K562 (cell line): ENCODE measurements at regions not wholly inside any gene's neighbourhood (a gene's known extent, or its start where the extent isn't known, plus 50 kb on each side); places are given as distances from the start of the nearest gene placed in this dataset.

Experiments
- ATAC-seq: fragments of 200-7000 bp; cut with Tn5 transposase; 3 replicates; pipeline ENCODE4 v1.9.1; 2020; ENCODE audit warnings: moderate library complexity
- BruUV-seq: library from RNA; stranded (reverse); fragments of 400-500 nt; replicated peaks from 2 replicates; lab custom pipeline; 2021; lab: Mats Ljungman, UMichigan
- CTCF ChIA-PET: fragments of 300-600 bp; formaldehyde crosslinking; extraction: SDS; loops from one replicate; lab custom pipeline; 2021; ENCODE audit warnings: low intra/inter-chr PET ratio; lab: Yijun Ruan, JAX
- POLR2A ChIA-PET: fragments of 300-600, 350-650 bp; sonication (Branson Sonifier 250); formaldehyde crosslinking; extraction: SDS; loops from one replicate; lab custom pipeline; 2021; ENCODE audit warnings: antibody characterized with exemption, inconsistent platforms; lab: Yijun Ruan, JAX
- DNase-seq, 4 experiments: peaks; one replicate each; pipeline versions ENCODE4 v3.0.0 to v3.0.0-alpha.2; 2011 to 2018; ENCODE audit warnings: low spot score in 3 of 4, mixed read lengths in 3 of 4; ENCODE audit errors: extremely low read depth in 1 of 4
- FAIRE-seq: peaks from 2 replicates; lab custom pipeline; 2011; peaks lifted over from hg19 to GRCh38; lab: Jason Lieb, UNC
- H2AFZ ChIP-seq: 2 replicates; pipeline ENCODE4 v1.6.0; 2011; ENCODE audit warnings: low read depth, low read length, control low read depth, inconsistent platforms
- H3K27ac ChIP-seq: fragments of 200-600 bp; 3 replicates; pipeline ENCODE4 v1.8.0; 2011; ENCODE audit warnings: low read depth, mild to moderate bottlenecking, control low read depth, inconsistent platforms, low read length, moderate library complexity, mixed read lengths; ENCODE audit errors: extremely low read depth
- H3K27me3 ChIP-seq, 2 experiments: fragments of 300-600 bp in 1 of 2; 2 replicates in 1 of 2; 3 replicates in 1 of 2; pipeline versions ENCODE4 v1.6.0 to v1.8.0; 2011; ENCODE audit warnings: inconsistent platforms in 2 of 2, low read length in 2 of 2, mild to moderate bottlenecking in 1 of 2, mixed read lengths in 1 of 2, moderate library complexity in 1 of 2; ENCODE audit not compliant: control insufficient read depth in 2 of 2, insufficient read depth in 2 of 2
- H3K36me3 ChIP-seq: fragments of 300-600 bp; 3 replicates; pipeline ENCODE4 v1.8.0; 2011; ENCODE audit warnings: mild to moderate bottlenecking, low read length, inconsistent platforms; ENCODE audit not compliant: control insufficient read depth, insufficient read depth
- H3K4me1 ChIP-seq, 2 experiments: fragments of 200-600 bp in 1 of 2; replicated peaks in 1 of 2; 2 replicates in 1 of 2; 3 replicates in 1 of 2; pipeline versions ENCODE4 v1.5.1 to v1.8.0; 2011; ENCODE audit warnings: inconsistent platforms in 2 of 2, low read length in 2 of 2, mild to moderate bottlenecking in 1 of 2, mixed read lengths in 1 of 2, moderate library complexity in 1 of 2; ENCODE audit not compliant: control insufficient read depth in 2 of 2, insufficient read depth in 2 of 2
- H3K4me2 ChIP-seq: 2 replicates; pipeline ENCODE4 v1.6.1; 2011; ENCODE audit warnings: low read length, control low read depth, inconsistent platforms, mixed read lengths; ENCODE audit not compliant: insufficient read depth
- H3K4me3 ChIP-seq: fragments of 200-600 bp; sonication (generic), shearing (Covaris generic); 2 replicates; pipeline ENCODE4 v1.5.1; 2016; ENCODE audit warnings: control low read depth, inconsistent platforms
- H3K79me2 ChIP-seq: fragments of 200-600 bp; 3 replicates; pipeline ENCODE4 v1.8.0; 2011; ENCODE audit warnings: low read length, inconsistent platforms; ENCODE audit not compliant: control insufficient read depth, insufficient read depth
- H3K9ac ChIP-seq, 2 experiments: 2 replicates each; pipeline versions ENCODE4 v1.6.0 to v1.6.1; 2011; ENCODE audit warnings: low read depth in 2 of 2, low read length in 2 of 2, control low read depth in 1 of 2, inconsistent platforms in 1 of 2, mild to moderate bottlenecking in 1 of 2, mixed read lengths in 1 of 2; ENCODE audit not compliant: insufficient read depth in 1 of 2
- H3K9me1 ChIP-seq: one replicate; pipeline ENCODE4 v1.6.0; 2011; ENCODE audit warnings: inconsistent platforms, mild to moderate bottlenecking, low read length, moderate library complexity; ENCODE audit not compliant: control insufficient read depth, insufficient read depth
- H3K9me3 ChIP-seq: replicated peaks from 2 replicates; pipeline ENCODE4 v1.5.1; 2011; ENCODE audit warnings: low read depth, low read length, inconsistent platforms; ENCODE audit not compliant: control insufficient read depth, insufficient read depth
- H4K20me1 ChIP-seq: replicated peaks from 2 replicates; pipeline ENCODE4 v1.6.1; 2011; ENCODE audit warnings: low read length, inconsistent platforms, mixed read lengths; ENCODE audit not compliant: control insufficient read depth, insufficient read depth
- ASH1L ChIP-seq: fragments of 450-650 bp; IDR thresholded peaks from 2 replicates; pipeline ENCODE4 v1.6.1; 2018; ENCODE audit warnings: borderline replicate concordance, mild to moderate bottlenecking, low read depth; ENCODE audit not compliant: partially characterized antibody
- BHLHE40 ChIP-seq: IDR thresholded peaks from 2 replicates; pipeline ENCODE4 v1.6.1; 2011; ENCODE audit warnings: low read length, improper control_type of control experiment
- HDAC8 ChIP-seq: fragments of 450-650 bp; IDR thresholded peaks from 2 replicates; pipeline ENCODE4 v1.6.1; 2016; ENCODE audit warnings: mild to moderate bottlenecking, missing genetic modification characterization, moderate library complexity, missing compliant biosample characterization
- KLF10 ChIP-seq: fragments of 250-450 bp; sonication (Bioruptor Pico); IDR thresholded peaks from 2 replicates; pipeline ENCODE4 v1.6.1; 2021; ENCODE audit warnings: matching md5 sums
- KLF13 ChIP-seq: fragments of 450-650 bp; IDR thresholded peaks from 2 replicates; pipeline ENCODE4 v1.6.1; 2016; ENCODE audit warnings: missing genetic modification characterization, low read depth, mild to moderate bottlenecking, missing compliant biosample characterization, moderate library complexity, borderline replicate concordance
- MTA3 ChIP-seq: fragments of 450-650 bp; formaldehyde crosslinking; IDR thresholded peaks from 2 replicates; pipeline ENCODE4 v1.6.1; 2017; ENCODE audit warnings: mild to moderate bottlenecking, borderline replicate concordance
- NCOA4 ChIP-seq: fragments of 450-650 bp; IDR thresholded peaks from 2 replicates; pipeline ENCODE4 v1.6.1; 2018; ENCODE audit warnings: mild to moderate bottlenecking; ENCODE audit not compliant: partially characterized antibody
- NFE2 ChIP-seq: IDR thresholded peaks from 2 replicates; pipeline ENCODE4 v1.6.1; 2014; ENCODE audit warnings: antibody characterized with exemption, low read depth
- PCBP1 ChIP-seq: fragments of 200-400 bp; formaldehyde crosslinking; IDR thresholded peaks from 2 replicates; pipeline ENCODE4 v1.6.1; 2018; ENCODE audit warnings: mild to moderate bottlenecking, low read depth, low read length; ENCODE audit not compliant: poor library complexity, severe bottlenecking
- RBBP5 ChIP-seq: fragments of 200-600 bp; sonication (generic); IDR thresholded peaks from 2 replicates; pipeline ENCODE4 v1.6.1; 2012; ENCODE audit warnings: borderline replicate concordance, mild to moderate bottlenecking, low read length, control low read depth, inconsistent platforms; ENCODE audit not compliant: insufficient read depth, poor library complexity, severe bottlenecking
- RBM14 ChIP-seq: fragments of 200-400 bp; formaldehyde crosslinking; IDR thresholded peaks from 2 replicates; pipeline ENCODE4 v1.6.1; 2018; ENCODE audit warnings: low read depth, mild to moderate bottlenecking, low read length, moderate library complexity, borderline replicate concordance; ENCODE audit not compliant: insufficient read depth
- SAP30 ChIP-seq: fragments of 200-600 bp; sonication (generic); IDR thresholded peaks from 2 replicates; pipeline ENCODE4 v1.6.1; 2012; ENCODE audit warnings: borderline replicate concordance, low read depth, mild to moderate bottlenecking, moderate library complexity, low read length, control low read depth, inconsistent platforms; ENCODE audit not compliant: insufficient read depth, poor library complexity, severe bottlenecking
- TAF9B ChIP-seq: fragments of 450-650 bp; IDR thresholded peaks from 2 replicates; pipeline ENCODE4 v1.6.1; 2018; ENCODE audit warnings: mild to moderate bottlenecking; ENCODE audit not compliant: partially characterized antibody
- TFE3 ChIP-seq: fragments of 450-650 bp; formaldehyde crosslinking; IDR thresholded peaks from 2 replicates; pipeline ENCODE4 v1.4.0; 2020; ENCODE audit warnings: mild to moderate bottlenecking, mixed read lengths
- THRB ChIP-seq: fragments of 450-650 bp; formaldehyde crosslinking; conservative IDR thresholded peaks from 2 replicates; pipeline ENCODE4 v1.4.0; 2022; ENCODE audit warnings: mild to moderate bottlenecking, missing genetic modification characterization
- ZNF212 ChIP-seq: fragments of 450-650 bp; formaldehyde crosslinking; IDR thresholded peaks from 2 replicates; pipeline ENCODE4 v1.4.0; 2020; ENCODE audit warnings: mild to moderate bottlenecking
- ZNF699 ChIP-seq: fragments of 250-450 bp; sonication (Bioruptor Pico); IDR thresholded peaks from 2 replicates; pipeline ENCODE4 v1.8.0; 2021; ENCODE audit warnings: mild to moderate bottlenecking, moderate library complexity; ENCODE audit not compliant: insufficient replicate concordance
- WGBS: fragments of 100-300 bp; shearing (Covaris generic); methylation state at CpG from one replicate; pipeline ENCODE4 v1.1.6; 2016; ENCODE audit warnings: low coverage, mixed read lengths; ENCODE audit not compliant: insufficient coverage; ENCODE audit errors: missing lambda C conversion rate; 5-methylcytosine and 5-hydroxymethylcytosine counted together
- in situ Hi-C: fragments of 300-500 bp; cut with MboI; formaldehyde crosslinking; loops from 4 replicates; pipeline ENCODE4 v1.15.0; 2018; ENCODE audit warnings: inconsistent platforms, mixed read lengths
- intact Hi-C: fragments of 100-400 bp; cut with micrococcal nuclease; formaldehyde crosslinking; loops from 2 replicates; pipeline ENCODE4 v1.14.2; 2022

DNA sequence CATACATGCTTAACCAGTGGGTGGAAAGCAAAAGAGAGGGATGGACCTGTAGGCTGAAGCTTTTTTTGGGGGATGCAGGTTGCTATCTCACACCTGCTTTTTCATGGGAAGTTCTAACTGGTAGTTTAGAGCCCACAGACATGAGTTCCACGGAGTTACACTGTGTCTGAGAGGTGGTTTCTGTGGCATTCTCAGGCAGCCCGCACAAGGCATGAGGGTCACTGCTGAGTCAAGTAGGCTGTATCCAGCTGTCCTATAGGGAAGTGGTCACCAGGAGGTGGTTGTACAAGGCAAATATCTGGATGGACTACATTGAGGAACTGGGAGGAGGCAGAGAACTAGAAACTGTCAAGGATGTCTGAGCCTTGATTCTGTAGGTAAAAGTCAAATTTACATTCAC lies 351.0 kb upstream of the POM121L12 start (continued):
- TF ChIP-seq KLF10 (CRISPR knock-in tag), result no peak
- no peak for TF ChIP-seq NFE2
- TF ChIP-seq TAF9B, result no peak
- no peak for TF ChIP-seq KLF13 (tag)
- TF ChIP-seq RBM14, result no peak
- TF ChIP-seq, all 486 proteins: peak for 0

- Histone ChIP-seq H3K9me1 (no peaks in the 10 kb centered on the region), H4K20me1 (no peaks in the 10 kb centered on the region), H3K9ac (no peak overlapping the region), H3K4me3 (no peak overlapping the region), H3K27me3 (no peaks in the 10 kb centered on the region), H3K4me2 (no peak overlapping the region), H3K9me3 (no peaks in the 10 kb centered on the region; the same call in 1 of the 2 replicates), H3K79me2 (no peaks in the 10 kb centered on the region), H2AFZ (no peak overlapping the region), H3K27ac (no peak overlapping the region), H3K36me3 (no peaks in the 10 kb centered on the region), H3K4me1 (no peaks in the 10 kb centered on the region)
- 0% methylated on average over 3 of the region's 3 CpGs for WGBS
- DNase-seq, result no peak
- ChIA-PET CTCF (no interaction called here), POLR2A (no interaction called here)
- in situ Hi-C loops, result no loop called here
- no peak for FAIRE-seq
- no peak for ATAC-seq
- intact Hi-C loops, result no loop called here
- BruUV-seq, result no TSS peak
- TF ChIP-seq TFE3 (CRISPR knock-in tag), result no peak
- TF ChIP-seq HDAC8 (tag), result no peak
- no peak for TF ChIP-seq NCOA4
- no peak for TF ChIP-seq MTA3
- no peak for TF ChIP-seq ZNF212
- TF ChIP-seq SAP30, result no peak
- no peak for TF ChIP-seq BHLHE40
- no peak for TF ChIP-seq THRB (CRISPR knock-in tag)
- TF ChIP-seq ZNF699 (CRISPR knock-in tag), result no peak
- no peak for TF ChIP-seq RBBP5
- no peak for TF ChIP-seq PCBP1
- no peak for TF ChIP-seq ASH1L
Observed at GRCh38 chr7:52682993-52683392, 352.4 kb upstream of the POM121L12 start.
